ENCODE measurements at regions not wholly inside any gene's neighbourhood (a gene's known extent, or its start where the extent isn't known, plus 50 kb on each side); places are given as distances from the start of the nearest gene placed in this dataset.

- no peak for TF ChIP-seq CTCF (IDR thresholded peaks at IDR 0.05; ENCODE audit: extremely low read depth, missing control alignments)
- DNase-seq (ENCODE audit: low spot score): no peak
These were observed 162.8 kb downstream of the IRF8 start for GRCh38 chr16:86061721-86062120.

GRCh38 chr16:86062271-86062965 lies 163.5 kb downstream of the IRF8 start:
- no peak for DNase-seq (ENCODE audit: low spot score)
- no peak for TF ChIP-seq CTCF (IDR thresholded peaks at IDR 0.05; ENCODE audit: extremely low read depth, missing control alignments)

GRCh38 chr16:86063760-86064405 lies 164.9 kb downstream of the IRF8 start:
- no peak for TF ChIP-seq CTCF (IDR thresholded peaks at IDR 0.05; ENCODE audit: extremely low read depth, missing control alignments)
- DNase-seq (ENCODE audit: low spot score): no peak

GRCh38 chr16:86064431-86065250 lies 165.7 kb downstream of the IRF8 start:
- no peak for TF ChIP-seq CTCF (IDR thresholded peaks at IDR 0.05; ENCODE audit: extremely low read depth, missing control alignments)
- no peak for DNase-seq (ENCODE audit: low spot score)

- DNase-seq (ENCODE audit: low spot score): no peak
- no peak for TF ChIP-seq CTCF (IDR thresholded peaks at IDR 0.05; ENCODE audit: extremely low read depth, missing control alignments)
These were observed 166.7 kb downstream of the IRF8 start for GRCh38 chr16:86065711-86066110.

- no peak for TF ChIP-seq CTCF (IDR thresholded peaks at IDR 0.05; ENCODE audit: extremely low read depth, missing control alignments)
- no peak for DNase-seq (ENCODE audit: low spot score)
These were observed 167.8 kb downstream of the IRF8 start for GRCh38 chr16:86066811-86067210.

- DNase-seq (ENCODE audit: low spot score): no peak
- TF ChIP-seq CTCF (IDR thresholded peaks at IDR 0.05; ENCODE audit: extremely low read depth, missing control alignments): no peak
These were observed 168.6 kb downstream of the IRF8 start for GRCh38 chr16:86067516-86067915.
